HEK293 (cell line): ENCODE measurements at regions not wholly inside any gene's neighbourhood (a gene's known extent, or its start where the extent isn't known, plus 50 kb on each side); places are given as distances from the start of the nearest gene placed in this dataset.

Experiments
- MZF1 ChIP-seq: fragments of 450-650 bp; formaldehyde crosslinking; IDR thresholded peaks from 2 replicates; pipeline ENCODE4 v1.5.1; 2017; ENCODE audit warnings: missing biosample characterization, missing genetic modification characterization, borderline replicate concordance
- PATZ1 ChIP-seq: fragments of 450-650 bp; formaldehyde crosslinking; IDR thresholded peaks from 2 replicates; pipeline ENCODE4 v1.5.1; 2016; ENCODE audit warnings: missing biosample characterization, missing genetic modification characterization
- SP2 ChIP-seq: fragments of 450-650 bp; formaldehyde crosslinking; IDR thresholded peaks from 2 replicates; pipeline ENCODE4 v1.5.1; 2016; ENCODE audit warnings: missing biosample characterization, missing genetic modification characterization
- TCF7L2 ChIP-seq: IDR thresholded peaks from 2 replicates; pipeline ENCODE4 v1.6.1; 2011; ENCODE audit warnings: low read depth, mild to moderate bottlenecking, inconsistent platforms, low read length, moderate library complexity, borderline replicate concordance
- ZBTB20 ChIP-seq: fragments of 450-650 bp; formaldehyde crosslinking; IDR thresholded peaks from 2 replicates; pipeline ENCODE4 v1.5.1; 2016; ENCODE audit warnings: missing biosample characterization, missing genetic modification characterization
- ZNF350 ChIP-seq: fragments of 450-650 bp; formaldehyde crosslinking; IDR thresholded peaks from 2 replicates; pipeline ENCODE4 v1.5.0; 2017; ENCODE audit warnings: missing biosample characterization, mild to moderate bottlenecking, missing genetic modification characterization
- ZNF48 ChIP-seq: fragments of 450-650 bp; formaldehyde crosslinking; IDR thresholded peaks from 2 replicates; pipeline ENCODE4 v1.5.1; 2016; ENCODE audit warnings: missing biosample characterization, missing genetic modification characterization
- ZNF558 ChIP-seq: fragments of 450-650 bp; formaldehyde crosslinking; IDR thresholded peaks from 2 replicates; pipeline ENCODE4 v1.5.1; 2016; ENCODE audit warnings: missing biosample characterization, missing genetic modification characterization
- ZNF654 ChIP-seq: fragments of 450-650 bp; formaldehyde crosslinking; IDR thresholded peaks from 2 replicates; pipeline ENCODE4 v1.5.1; 2016; ENCODE audit warnings: low read depth, missing biosample characterization, missing genetic modification characterization
- ZNF670 ChIP-seq: fragments of 450-650 bp; formaldehyde crosslinking; IDR thresholded peaks from 2 replicates; pipeline ENCODE4 v1.5.1; 2016; ENCODE audit warnings: missing biosample characterization, missing genetic modification characterization, low read depth
- ZNF76 ChIP-seq: fragments of 450-650 bp; formaldehyde crosslinking; IDR thresholded peaks from 2 replicates; pipeline ENCODE4; 2016; ENCODE audit warnings: low read depth, missing biosample characterization, missing genetic modification characterization, borderline replicate concordance
- ZNF792 ChIP-seq: fragments of 450-650 bp; formaldehyde crosslinking; IDR thresholded peaks from 2 replicates; pipeline ENCODE4 v1.5.1; 2016; ENCODE audit warnings: missing biosample characterization, missing genetic modification characterization
- TF ChIP-seq, protein P1 (sequence below): fragments of 450-650 bp; formaldehyde crosslinking; IDR thresholded peaks from 2 replicates; pipeline ENCODE4 v1.5.1; 2016; ENCODE audit warnings: missing biosample characterization, missing genetic modification characterization
- TF ChIP-seq, protein P2 (sequence below): fragments of 450-650 bp; formaldehyde crosslinking; IDR thresholded peaks from 2 replicates; pipeline ENCODE4 v1.5.1; 2016; ENCODE audit warnings: missing biosample characterization, missing genetic modification characterization

GRCh38 chr13:62502588-62502987, 1086.9 kb upstream of the PCDH20 start:
- no peak for TF ChIP-seq ZNF654
- TF ChIP-seq, protein P1, sequence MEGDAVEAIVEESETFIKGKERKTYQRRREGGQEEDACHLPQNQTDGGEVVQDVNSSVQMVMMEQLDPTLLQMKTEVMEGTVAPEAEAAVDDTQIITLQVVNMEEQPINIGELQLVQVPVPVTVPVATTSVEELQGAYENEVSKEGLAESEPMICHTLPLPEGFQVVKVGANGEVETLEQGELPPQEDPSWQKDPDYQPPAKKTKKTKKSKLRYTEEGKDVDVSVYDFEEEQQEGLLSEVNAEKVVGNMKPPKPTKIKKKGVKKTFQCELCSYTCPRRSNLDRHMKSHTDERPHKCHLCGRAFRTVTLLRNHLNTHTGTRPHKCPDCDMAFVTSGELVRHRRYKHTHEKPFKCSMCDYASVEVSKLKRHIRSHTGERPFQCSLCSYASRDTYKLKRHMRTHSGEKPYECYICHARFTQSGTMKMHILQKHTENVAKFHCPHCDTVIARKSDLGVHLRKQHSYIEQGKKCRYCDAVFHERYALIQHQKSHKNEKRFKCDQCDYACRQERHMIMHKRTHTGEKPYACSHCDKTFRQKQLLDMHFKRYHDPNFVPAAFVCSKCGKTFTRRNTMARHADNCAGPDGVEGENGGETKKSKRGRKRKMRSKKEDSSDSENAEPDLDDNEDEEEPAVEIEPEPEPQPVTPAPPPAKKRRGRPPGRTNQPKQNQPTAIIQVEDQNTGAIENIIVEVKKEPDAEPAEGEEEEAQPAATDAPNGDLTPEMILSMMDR (tag by site-specific recombination), result no peak
- TF ChIP-seq, protein P2, sequence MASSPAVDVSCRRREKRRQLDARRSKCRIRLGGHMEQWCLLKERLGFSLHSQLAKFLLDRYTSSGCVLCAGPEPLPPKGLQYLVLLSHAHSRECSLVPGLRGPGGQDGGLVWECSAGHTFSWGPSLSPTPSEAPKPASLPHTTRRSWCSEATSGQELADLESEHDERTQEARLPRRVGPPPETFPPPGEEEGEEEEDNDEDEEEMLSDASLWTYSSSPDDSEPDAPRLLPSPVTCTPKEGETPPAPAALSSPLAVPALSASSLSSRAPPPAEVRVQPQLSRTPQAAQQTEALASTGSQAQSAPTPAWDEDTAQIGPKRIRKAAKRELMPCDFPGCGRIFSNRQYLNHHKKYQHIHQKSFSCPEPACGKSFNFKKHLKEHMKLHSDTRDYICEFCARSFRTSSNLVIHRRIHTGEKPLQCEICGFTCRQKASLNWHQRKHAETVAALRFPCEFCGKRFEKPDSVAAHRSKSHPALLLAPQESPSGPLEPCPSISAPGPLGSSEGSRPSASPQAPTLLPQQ (tag by site-specific recombination), result no peak
- no peak for TF ChIP-seq ZNF76 (tag by site-specific recombination)
- no peak for TF ChIP-seq MZF1 (tag by site-specific recombination)
- no peak for TF ChIP-seq PATZ1 (tag by site-specific recombination)
- no peak for TF ChIP-seq TCF7L2
- TF ChIP-seq ZNF670 (tag by site-specific recombination), result no peak
- TF ChIP-seq ZNF558 (tag by site-specific recombination), result no peak
- no peak for TF ChIP-seq ZNF350 (tag by site-specific recombination)
- TF ChIP-seq SP2 (tag by site-specific recombination), result no peak
- no peak for TF ChIP-seq ZNF48 (tag by site-specific recombination)
- no peak for TF ChIP-seq ZBTB20 (tag by site-specific recombination)
- no peak for TF ChIP-seq ZNF792 (tag by site-specific recombination)
